ENCODE measurements at regions not wholly inside any gene's neighbourhood (a gene's known extent, or its start where the extent isn't known, plus 50 kb on each side); places are given as distances from the start of the nearest gene placed in this dataset.

GRCh38 chr13:44096901-44097300, 217.2 kb downstream of the LACC1 start:
- DNase-seq (ENCODE audit: low spot score): no peak

GRCh38 chr13:44098559-44098958, 218.9 kb downstream of the LACC1 start:
- no peak for DNase-seq (ENCODE audit: low spot score)

GRCh38 chr13:44101347-44102083, 221.8 kb downstream of the LACC1 start:
- DNase-seq (ENCODE audit: low spot score): no peak

GRCh38 chr13:44103429-44104196, 223.9 kb downstream of the LACC1 start:
- DNase-seq (ENCODE audit: low spot score): no peak

- no peak for DNase-seq (ENCODE audit: low spot score)
These were observed 224.4 kb downstream of the LACC1 start for GRCh38 chr13:44104197-44104490.

- no peak for DNase-seq (ENCODE audit: low spot score)
These were observed 225.3 kb downstream of the LACC1 start for GRCh38 chr13:44104969-44105368.

- no peak for DNase-seq (ENCODE audit: low spot score)
These were observed 226.8 kb downstream of the LACC1 start for GRCh38 chr13:44106266-44107152.

GRCh38 chr13:44107357-44108121, 227.8 kb downstream of the LACC1 start:
- no peak for DNase-seq (ENCODE audit: low spot score)

GRCh38 chr13:44108331-44108858, 228.7 kb downstream of the LACC1 start:
- DNase-seq (ENCODE audit: low spot score): no peak

GRCh38 chr13:44110091-44110621, 230.5 kb downstream of the LACC1 start:
- no peak for DNase-seq (ENCODE audit: low spot score)

- DNase-seq (ENCODE audit: low spot score): no peak
These were observed 232.0 kb downstream of the LACC1 start for GRCh38 chr13:44111701-44112100.

GRCh38 chr13:44112700-44113329, 233.1 kb downstream of the LACC1 start:
- DNase-seq (ENCODE audit: low spot score): no peak

- no peak for DNase-seq (ENCODE audit: low spot score)
These were observed 237.0 kb downstream of the LACC1 start for GRCh38 chr13:44116562-44117332.

- DNase-seq (ENCODE audit: low spot score): no peak
These were observed 237.6 kb downstream of the LACC1 start for GRCh38 chr13:44117351-44117750.

GRCh38 chr13:44117816-44118215, 238.1 kb downstream of the LACC1 start:
- DNase-seq (ENCODE audit: low spot score): no peak

GRCh38 chr13:44118881-44119280, 239.2 kb downstream of the LACC1 start:
- no peak for DNase-seq (ENCODE audit: low spot score)

- no peak for DNase-seq (ENCODE audit: low spot score)
These were observed 240.3 kb downstream of the LACC1 start for GRCh38 chr13:44120043-44120442.

- DNase-seq (ENCODE audit: low spot score): peak; percentile 58
These were observed 241.4 kb downstream of the LACC1 start for GRCh38 chr13:44120849-44121755.

GRCh38 chr13:44124352-44124751, 244.6 kb downstream of the LACC1 start:
- no peak for DNase-seq (ENCODE audit: low spot score)
